NK-92 treated with Interleukin-12 subunit alpha and Interleukin-12 subunit beta, amount 100 ng/mL, for 24 hours (cell line): ENCODE measurements at regions not wholly inside any gene's neighbourhood (a gene's known extent, or its start where the extent isn't known, plus 50 kb on each side); places are given as distances from the start of the nearest gene placed in this dataset.
"Not testable (repeated sequence)": the region's sequence is repeated elsewhere in the genome, so short reads cannot be mapped to it uniquely, and the experiment has no call there.

ENCODE experiments used
- DNase-seq: peaks from one replicate; lab custom pipeline; 2025; lab: John Stamatoyannopoulos, UW

DNA sequence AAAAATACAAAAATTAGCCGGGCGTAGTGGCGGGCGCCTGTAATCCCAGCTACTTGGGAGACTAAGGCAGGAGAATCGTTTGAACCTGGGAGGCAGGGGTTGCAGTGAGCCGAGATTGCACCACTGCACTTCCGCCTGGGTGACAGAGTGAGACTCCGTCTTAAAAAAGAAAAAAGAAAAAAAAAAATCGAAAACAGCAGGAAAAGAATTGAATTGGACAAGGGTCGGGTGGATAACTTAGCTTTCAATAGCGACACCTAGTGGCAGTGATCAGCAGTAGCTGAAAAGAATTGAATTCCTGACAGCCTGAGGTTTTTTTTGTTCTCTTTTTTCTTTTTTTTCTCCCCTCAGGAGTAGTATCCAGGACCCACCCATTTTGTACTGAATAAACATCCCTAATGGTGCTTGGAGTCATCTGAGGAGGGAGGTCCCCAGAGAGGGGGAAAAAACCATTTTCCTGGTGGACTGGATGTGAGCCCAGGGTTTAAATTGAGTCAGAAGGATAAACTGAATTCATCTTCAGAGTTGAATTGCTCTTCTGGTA lies 55.1 kb downstream of the CYCS start:
- peak; percentile 8 for DNase-seq

DNA sequence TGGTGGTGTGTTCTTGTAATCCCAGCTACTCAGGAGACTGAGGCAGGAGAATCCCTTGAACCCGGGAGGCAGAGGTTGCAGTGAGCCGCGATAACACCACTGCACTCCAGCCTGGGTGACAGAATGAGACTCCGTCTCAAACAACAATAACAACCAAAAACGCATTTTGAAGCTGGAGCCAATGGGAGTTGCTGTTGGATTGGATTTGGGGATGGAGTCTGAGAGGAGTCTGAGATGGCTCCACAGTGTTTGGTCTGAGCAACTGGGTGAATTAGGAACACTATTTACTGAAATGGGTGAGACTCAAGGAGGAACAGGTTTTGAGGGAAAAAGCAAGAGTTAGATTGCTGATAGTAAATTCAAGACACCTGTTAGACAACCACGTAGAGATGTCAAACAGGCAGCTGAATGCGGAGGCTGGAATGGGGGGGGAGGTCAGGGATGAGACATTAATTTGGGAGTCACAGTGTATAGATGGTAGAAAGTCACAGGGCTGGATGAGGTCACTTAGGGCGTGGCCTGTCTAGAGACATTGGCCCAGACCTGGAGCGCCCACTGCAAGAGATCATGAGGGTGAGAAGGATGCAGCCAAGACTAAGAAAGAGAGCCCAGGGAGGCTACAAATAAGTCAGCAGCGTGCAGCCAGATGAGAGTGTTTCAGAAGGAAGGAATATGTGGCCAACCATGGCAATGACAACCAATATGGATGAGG lies 56.4 kb downstream of the CYCS start:
- no peak for DNase-seq

DNA sequence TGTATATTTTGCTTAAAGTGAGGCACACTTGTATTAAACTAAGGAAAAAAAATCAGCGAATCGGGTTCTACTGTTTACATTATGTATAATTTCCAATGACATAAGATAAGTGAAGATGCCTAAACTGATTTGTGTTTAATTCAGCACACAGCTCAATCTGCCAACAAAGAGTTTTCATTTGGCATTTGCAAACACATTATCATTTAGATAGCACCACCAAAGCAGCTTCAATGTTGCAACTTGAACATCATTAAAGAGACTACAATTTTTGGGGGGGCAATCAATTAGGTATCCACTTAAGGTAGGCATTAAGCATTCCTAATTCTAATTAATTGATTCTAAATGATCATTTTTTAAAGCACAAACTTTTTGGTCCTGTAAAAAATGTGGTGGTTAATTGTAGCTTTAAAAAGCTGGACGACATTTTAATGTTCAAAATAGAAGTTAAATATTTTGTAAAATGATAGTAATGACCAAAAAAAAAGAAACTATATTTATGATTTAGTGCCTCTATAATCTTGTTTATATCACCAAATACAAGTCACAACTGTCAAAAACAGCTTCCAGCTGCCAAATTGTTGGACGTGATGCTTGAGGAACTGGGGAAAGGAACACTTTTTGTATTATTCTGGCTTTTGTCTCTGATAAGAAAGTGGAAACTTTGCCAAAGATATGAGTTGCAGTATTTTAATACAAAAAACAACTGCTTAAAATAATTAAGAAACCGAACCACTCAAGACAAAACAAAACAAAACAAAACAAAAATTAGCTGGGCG lies 57.1 kb downstream of the CYCS start:
- no peak for DNase-seq

DNA sequence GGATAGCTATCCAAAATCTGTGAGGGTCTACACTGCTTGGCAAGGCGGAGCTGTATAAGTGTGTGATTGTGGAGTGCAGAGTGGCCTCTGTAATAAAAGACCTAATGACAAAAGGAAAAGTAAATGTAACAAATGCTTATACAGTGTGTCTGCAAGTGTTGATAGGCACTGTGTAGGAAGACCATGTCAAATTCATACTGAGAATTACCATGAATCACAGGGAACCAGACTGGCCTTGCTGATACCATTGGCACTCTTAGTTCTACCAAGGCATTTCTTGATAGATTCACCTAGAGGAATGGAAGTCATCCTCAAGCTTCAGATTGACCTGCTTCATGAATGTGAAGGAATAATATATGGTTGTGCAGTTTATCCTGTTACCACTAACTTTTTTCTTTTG lies 58.8 kb downstream of the CYCS start:
- no peak for DNase-seq

DNA sequence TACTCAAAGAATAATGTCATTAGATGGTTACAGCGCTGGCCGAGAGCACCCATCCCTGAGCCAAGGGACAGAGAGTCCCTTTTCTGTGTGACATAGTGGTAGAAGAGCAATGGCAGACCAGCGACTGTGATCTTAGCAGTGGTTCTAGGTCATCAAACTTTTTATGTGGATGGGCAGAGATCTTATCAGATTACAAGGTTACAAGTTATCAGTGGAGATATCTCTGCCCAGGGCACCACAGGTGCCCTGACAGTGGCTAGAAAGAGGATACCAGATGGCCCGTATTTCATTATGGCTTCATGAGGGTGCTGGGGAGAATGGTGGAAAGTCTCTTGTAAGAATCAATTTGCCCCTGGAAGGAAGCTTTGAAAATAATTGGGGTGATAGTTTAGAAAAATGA lies 62.7 kb downstream of the CYCS start:
- DNase-seq = no peak

GRCh38 chr7:25060487-25061055 lies 64.5 kb downstream of the CYCS start:
- no peak for DNase-seq

DNA sequence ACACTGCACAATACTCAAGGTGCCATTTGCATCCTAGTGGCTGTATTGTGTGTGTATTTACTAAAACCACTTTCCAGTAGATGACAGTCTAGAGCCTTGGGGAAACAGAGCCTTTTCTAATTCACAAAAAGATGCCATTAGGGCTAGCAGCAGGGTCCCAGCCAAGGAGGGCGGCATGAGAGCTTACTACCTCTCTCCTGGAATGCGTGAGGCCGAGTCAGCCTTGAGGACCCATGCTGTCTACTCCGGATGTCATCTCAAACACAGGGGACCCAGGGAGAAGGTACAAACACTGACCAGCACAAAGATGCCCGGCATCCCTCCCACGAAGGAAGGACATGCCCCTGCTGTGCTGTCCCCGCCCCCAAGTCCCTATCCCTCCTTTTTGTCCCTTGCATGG lies 65.5 kb downstream of the CYCS start:
- DNase-seq = no peak

- DNase-seq = no peak
Observed at GRCh38 chr7:25056368-25056767, 68.7 kb downstream of the CYCS start.

GRCh38 chr7:25055520-25056220 lies 69.4 kb downstream of the CYCS start:
- no peak for DNase-seq

DNA sequence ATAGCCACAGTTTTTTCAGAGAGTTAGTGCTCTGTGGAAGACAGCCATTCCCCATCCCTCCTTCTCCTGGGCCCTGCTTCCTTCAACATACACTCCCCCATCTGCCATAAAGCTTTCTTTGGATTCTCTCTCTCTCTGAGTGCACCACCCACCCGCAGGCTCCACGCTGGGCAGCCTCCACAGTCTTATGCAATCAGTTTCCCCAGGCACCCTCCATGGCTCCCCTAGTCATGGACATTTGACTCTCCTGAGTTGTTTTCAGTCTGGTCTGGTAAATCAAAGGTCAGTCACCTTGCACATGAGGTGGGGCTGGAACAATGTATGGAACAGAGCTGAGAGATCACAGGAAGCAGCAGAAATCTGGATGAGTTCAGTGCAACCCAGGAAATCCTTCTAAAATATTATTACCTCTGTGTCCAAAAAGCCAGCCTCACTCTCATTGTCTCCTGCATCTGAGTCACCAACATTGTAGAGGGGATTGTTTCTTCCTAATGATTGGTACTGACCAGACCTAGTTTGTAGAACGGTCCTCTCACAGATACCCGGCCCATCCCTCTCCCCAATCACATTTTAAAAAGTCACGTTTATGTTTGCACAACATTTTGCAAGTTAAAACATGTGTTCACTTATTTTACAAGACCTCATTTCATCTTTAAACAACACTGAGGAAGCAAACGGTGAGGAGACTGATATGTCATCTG lies 70.1 kb downstream of the CYCS start:
- no peak for DNase-seq

DNA sequence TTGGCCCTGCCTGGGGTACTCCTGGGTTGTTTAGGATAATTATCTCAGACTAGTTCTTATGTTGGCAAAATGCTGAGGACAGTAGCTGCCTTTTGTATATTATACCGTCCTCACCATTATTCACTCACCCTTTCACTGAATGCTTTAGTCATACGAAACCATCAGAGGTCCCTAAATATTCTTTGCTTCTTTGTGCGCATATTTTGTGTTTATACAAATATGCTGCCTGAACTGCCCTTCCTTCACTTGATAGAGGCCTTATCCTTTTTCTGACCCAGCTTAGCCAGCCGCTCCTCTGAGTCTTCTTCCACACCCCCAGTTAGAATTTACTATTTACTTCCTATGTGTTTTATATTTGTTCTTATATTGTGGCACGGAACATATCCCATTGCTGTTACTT lies 70.2 kb upstream of the OSBPL3 start:
- no peak for DNase-seq

DNA sequence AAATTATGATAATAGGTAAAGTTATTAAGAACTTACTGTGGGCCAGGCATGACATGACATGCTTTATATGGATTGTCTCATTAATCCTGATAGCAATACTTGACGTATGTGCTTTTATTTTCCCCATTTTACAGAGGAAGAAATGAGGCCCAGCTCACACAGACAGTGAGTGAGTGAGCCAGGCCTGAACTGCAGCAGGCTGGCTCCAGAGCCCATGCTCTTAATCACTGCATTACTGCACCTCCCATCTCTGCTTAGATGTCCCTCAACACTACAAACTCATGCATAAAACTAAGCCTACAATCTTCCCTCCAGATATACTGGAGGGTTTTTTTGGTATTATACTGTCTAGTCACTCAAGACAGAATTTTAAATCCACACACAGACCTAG lies 68.5 kb upstream of the OSBPL3 start:
- no peak for DNase-seq

DNA sequence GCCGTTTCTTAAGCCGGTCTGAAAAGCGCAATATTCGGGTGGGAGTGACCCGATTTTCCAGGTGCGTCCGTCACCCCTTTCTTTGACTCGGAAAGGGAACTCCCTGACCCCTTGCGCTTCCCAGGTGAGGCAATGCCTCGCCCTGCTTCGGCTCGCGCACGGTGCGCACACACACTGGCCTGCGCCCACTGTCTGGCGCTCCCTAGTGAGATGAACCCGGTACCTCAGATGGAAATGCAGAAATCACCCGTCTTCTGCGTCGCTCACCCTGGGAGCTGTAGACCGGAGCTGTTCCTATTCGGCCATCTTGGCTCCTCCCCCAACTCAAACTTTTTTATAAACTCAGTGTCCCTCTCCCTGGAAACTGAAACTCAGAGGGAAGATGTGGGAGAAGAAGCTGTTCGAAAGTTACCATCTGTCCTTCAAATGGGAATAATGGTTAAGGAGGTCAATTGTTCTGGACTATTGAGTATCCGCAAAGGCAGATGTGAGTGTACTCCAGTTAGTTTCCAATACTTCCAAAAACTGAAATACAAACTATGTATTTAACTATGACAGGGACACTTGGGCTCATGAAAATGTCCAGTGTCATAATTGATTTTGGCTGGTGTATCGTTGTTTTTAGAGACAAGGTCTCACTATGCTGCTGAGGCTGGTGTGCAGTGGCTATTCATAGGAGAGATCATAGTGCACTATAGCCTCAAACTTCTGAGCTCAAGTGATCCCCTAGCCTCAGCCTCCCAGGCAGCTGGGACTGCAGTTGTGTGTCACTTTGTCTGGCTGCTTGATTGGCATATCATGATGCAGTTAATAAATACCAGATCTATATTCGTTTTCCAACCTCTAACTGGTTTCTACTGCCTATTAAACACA lies 67.8 kb upstream of the OSBPL3 start:
- DNase-seq = not testable (repeated sequence)

DNA sequence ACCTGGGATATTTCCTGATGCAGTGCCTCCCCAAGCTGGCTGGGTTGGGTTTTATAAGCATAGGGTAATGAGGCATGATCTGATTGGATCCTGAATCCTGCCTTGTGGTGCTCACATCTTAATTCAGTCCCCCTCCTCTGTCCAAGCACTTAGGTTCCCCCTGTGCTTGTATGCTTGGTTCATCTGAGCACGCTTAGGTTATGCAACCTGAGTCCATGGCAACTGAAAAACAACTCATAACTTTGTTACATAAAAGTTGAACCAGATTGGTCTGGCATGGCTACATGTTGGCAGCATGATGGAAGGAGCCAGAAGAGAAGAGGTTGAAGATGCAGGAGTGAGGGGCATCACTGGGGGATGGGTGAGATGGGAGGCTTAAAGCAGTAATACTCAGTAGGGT lies 57.3 kb upstream of the OSBPL3 start:
- DNase-seq = no peak

DNA sequence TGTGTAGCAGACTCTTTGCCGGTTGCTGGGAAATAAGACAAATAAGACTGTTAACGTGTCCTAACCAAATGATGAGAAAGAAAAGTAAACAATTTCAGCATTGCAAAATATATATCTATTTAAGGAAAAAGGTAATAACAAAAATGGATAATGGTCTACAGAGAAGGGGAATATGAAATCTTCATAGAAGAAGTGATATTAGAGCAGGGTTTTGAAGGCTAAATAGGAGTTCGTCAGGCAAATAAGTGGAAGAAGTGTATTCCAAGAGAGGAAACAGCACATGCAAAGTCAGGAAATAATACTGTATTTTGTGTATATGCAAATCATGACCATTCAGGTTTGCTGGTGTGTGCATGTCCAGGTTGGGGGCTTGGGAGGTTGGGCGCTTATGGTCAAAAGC lies 55.3 kb upstream of the OSBPL3 start:
- no peak for DNase-seq

DNA sequence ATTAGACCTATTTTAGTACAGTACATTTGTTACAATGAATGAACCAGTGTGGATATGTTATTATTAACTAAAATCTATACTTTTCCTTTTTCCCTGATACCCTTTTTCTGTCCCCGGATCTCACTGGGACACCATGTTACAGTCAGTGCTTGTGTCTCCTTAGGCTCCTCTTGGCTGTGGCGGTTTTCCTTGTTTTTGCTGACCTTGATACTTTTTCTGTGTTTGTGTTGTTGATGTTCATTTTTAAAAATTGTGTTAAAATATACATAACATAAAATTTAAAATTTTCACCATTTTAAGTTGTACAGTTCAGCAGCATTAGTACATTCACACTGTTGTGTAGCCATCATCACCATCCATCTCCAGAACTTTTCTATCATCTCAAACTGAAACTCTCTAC lies 54.2 kb upstream of the OSBPL3 start:
- DNase-seq = no peak

GRCh38 chr7:25032774-25033743 lies 53.1 kb upstream of the OSBPL3 start:
- no peak for DNase-seq

- DNase-seq = no peak
Observed at GRCh38 chr7:25031432-25031831, 51.5 kb upstream of the OSBPL3 start.

GRCh38 chr7:25031007-25031406 lies 51.0 kb upstream of the OSBPL3 start:
- no peak for DNase-seq
